RKO (cell line): ENCODE measurements at regions not wholly inside any gene's neighbourhood (a gene's known extent, or its start where the extent isn't known, plus 50 kb on each side); places are given as distances from the start of the nearest gene placed in this dataset.
A peak's percentile ranks its signal among the peaks of the same experiment; 100 is the strongest.

ENCODE experiments used
- DNase-seq: peaks from one replicate; pipeline ENCODE4 v3.0.0-alpha.2; 2016; ENCODE audit warnings: low spot score

- DNase-seq, result peak; percentile 2
Measured at GRCh38 chr14:31965735-31966598, 111.1 kb upstream of the ARHGAP5 start.

DNA sequence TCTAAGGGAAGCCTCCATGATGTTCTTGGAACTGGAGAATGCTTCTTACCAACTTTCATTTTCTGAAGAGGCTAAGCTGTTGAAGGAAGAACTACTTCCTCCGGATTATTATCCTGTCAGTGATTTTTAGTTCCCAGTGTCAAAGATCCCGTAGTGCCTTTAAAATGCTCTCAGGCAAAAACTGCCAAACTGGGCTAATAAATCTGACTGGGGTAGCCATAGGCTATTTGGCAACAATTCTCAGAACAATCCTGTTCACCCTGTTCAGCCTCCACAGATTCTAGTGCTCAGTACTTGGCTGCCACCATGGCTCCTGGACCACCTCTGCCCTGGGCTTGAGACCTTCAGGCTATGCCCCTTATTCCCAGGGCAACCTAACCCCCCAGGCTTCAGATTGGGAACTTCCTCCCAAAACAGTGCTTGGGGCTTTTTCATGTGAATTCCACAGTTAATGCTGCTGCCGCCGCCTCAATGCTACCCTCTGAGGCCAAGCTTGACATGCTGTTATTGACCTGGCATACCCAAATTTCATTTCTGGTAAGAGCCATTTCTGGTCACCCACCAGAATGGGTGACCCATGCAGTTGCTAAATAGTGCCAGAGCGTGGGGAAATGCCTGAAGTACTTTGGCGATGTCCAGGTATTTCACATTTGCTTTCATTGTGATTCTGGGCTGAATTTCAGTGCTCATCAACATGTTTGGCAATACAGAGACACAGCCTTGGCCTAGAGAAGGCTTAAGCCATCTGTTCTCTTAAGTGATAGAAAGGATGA, 110.0 kb upstream of the ARHGAP5 start:
- no peak for DNase-seq

DNA sequence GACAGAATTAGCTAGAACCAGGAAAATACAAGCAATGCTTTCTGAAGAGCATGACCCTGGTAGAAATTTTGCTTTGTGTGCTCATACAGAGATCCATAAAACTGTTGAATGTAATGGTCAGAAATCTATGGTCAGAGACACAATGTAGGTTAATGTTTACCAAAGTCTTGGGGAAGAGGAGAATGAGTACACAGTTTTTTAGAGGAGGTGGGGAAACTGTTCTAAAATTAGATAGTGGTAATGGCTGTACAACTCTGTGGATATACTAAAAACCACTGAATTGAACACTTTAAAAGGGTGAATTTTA, 109.5 kb upstream of the ARHGAP5 start:
- no peak for DNase-seq

- DNase-seq, result no peak
Measured at GRCh38 chr14:31968107-31968810, 108.8 kb upstream of the ARHGAP5 start.

- DNase-seq, result no peak
Measured at GRCh38 chr14:31968956-31969698, 108.0 kb upstream of the ARHGAP5 start.

DNA sequence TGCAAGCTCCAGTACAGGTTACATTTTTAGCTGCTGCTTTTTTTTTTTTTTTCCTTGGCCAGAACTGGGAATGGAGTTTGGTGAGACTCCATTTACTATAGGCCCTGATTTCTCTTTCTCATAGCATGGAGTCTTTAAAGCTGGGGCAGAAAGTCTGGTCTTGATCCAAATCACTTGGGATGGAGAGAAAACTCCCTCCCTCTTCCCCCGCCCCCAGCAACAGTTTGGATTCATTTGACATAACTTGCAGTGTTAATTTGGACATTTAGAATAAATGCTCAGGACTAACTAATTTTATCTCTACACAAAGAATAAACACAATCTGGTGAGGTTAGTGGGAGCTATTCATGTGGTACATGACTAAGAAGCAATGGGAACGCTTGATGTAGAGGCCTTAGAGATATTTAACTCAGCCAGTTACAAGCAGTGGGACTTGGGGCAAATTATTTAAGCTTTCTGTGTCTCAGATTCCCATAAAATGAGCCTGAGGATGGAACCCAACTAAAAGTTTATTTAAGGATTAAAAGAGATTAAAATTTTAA, 107.3 kb upstream of the ARHGAP5 start:
- DNase-seq, result no peak

DNA sequence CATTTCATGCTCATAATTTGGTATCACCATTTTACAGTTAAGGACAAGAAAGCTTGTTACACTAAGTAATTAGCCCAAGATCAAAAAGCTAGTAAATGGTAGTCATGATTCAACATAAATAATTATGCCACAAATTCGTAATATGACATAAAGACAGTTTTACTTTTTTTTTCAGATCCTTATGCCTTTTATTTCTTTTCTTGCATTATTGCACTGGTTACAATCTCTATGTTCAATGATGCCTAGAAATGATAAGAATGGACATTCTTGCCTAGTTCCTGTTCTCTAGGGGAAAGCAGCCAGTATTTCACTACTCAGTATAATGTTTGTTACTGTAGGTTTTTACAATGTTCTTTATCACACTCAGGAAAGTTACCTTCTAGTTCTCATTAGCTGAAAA, 106.4 kb upstream of the ARHGAP5 start:
- no peak for DNase-seq

GRCh38 chr14:31971612-31972011, 105.5 kb upstream of the ARHGAP5 start:
- DNase-seq, result no peak

GRCh38 chr14:31977001-31977556, 100.0 kb upstream of the ARHGAP5 start:
- no peak for DNase-seq

DNA sequence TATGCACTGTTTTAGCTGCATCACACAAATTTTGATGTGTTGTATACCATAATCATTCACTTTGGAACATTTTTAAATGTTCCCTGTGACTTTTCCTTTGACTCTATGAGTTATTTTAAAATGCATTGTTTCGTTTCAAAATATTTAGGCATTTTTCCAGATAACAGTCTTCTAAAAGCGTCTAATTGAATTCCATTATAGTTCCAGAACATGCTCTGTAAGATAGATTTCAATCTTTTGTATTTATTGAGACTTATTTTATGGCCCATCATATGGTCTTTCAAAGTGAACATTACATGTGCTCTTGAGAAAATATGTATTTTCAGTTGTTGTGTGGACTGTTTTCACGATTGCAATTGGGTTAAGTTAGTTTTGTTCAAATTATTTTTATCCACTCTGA, 98.7 kb upstream of the ARHGAP5 start:
- no peak for DNase-seq

DNA sequence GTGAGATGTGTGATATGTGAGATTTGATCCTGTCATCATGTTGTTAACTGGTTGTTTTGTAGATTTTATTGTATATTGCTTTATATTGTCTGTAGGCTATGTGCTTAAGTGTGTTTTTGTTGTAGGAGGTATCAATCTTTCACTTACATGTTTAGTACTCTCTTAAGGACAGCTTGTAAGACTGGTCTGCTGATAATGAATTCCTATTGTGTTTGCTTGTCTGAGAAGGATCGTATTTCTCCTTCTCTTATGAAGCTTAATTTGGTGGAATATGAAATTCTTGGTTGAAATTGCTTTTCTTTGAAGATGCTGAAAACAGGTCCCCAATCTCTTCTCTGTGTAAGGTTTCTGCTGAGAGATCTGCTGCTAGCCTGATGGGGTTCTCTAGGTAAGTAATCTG, 94.5 kb upstream of the ARHGAP5 start:
- no peak for DNase-seq

GRCh38 chr14:31986405-31986804, 90.7 kb upstream of the ARHGAP5 start:
- DNase-seq, result no peak

DNA sequence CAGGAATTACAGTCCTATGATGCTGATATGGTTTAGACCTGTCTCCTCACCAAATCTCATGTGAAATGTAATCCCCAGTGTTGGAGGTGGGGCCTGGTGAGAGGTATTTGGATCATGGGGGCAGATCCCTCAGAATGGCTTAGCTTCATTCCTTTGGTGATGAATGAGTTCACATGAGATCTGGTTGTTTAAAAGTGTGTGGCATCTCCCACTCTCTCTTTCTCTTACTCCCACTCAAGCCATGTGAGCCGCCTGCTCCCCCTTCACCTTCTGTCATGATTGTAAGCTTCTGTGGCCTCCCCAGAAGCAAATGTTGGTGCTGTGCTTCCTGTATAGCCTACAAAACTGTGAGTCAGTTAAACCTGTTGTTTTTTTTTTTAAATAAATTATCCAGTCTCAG, 89.4 kb upstream of the ARHGAP5 start:
- DNase-seq, result no peak

DNA sequence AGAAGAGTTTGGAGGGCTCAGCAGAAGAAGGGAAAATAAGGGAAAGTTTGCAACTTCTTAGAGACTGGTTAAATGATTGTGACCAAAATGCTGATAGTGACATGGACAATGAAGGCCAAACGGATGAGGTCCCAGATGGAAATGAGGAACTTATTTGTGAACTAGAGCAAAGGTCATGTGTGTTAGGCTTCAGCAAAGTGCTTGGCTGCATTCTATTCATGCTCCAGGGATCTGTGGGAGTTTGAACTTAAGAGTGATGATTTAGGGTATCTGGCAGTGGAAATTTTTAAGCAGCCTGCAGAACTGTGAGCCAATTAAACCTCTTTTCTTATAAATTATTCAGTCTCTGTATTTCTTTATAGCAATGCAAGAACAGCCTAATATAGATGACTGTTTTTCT, 88.9 kb upstream of the ARHGAP5 start:
- DNase-seq, result no peak

DNA sequence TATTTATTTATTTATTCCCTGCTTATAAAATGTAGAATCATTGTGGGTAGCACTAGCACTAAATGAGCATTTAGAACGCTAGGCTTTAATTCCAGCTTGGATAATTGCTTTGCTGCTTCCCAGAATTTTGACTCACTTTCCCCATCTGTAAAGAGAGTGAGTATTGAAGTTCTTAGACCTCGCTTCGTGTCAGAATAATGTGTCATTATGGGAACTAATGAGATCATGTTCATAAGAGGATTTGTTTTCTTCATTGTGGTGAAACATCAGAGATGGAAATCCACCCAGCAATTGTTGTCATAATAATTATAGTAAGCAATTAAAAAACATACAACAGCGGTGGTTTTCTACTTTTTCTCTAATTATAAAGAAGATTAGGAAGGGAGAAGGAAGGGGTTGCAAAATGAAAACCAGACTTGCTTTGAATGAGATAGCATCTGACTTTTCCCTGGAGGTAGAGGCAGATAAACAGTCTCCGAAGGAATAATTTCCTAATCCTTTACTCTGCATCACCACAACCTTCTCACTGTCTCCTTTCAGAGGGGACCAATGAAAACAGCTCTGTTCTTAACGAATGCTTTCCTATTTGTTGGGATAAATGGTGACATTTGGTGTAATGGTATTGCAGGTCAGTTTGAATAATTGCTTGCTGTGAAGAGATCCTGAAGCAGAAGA, 86.8 kb upstream of the ARHGAP5 start:
- no peak for DNase-seq

DNA sequence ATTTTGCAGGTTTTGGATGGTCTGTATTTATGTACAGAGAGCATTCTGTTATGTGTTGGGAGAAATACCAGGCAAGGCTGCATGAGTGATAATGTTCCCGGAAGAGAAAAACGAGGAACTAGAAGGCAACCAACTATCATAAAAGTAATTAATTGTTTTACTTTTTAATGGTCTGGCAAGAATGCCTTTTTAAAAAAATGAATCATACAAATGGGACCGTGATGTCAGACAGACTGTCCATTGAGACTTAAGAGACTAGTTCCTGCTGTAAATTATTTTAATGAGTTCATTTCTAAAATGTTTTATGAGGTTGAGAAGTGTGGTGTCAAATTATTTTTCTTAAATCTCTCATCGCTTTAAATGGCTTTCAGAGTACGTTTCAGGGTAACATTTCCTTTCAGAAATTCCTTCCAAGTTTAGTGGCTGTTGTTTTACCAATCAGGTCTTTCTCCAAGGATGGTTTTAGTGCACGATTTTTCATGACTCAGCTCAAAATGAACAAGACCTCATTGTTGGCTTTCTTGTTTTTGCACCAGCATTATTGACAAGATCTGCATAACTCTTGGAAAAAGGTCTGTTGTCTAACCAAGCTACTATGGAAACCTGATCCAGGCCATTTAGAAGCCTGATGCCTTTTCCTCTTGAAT, 86.1 kb upstream of the ARHGAP5 start:
- no peak for DNase-seq

GRCh38 chr14:31992011-31992447, 85.1 kb upstream of the ARHGAP5 start:
- peak; percentile 8 for DNase-seq

GRCh38 chr14:31993521-31993951, 83.6 kb upstream of the ARHGAP5 start:
- no peak for DNase-seq

GRCh38 chr14:31994391-31995033, 82.6 kb upstream of the ARHGAP5 start:
- no peak for DNase-seq

DNA sequence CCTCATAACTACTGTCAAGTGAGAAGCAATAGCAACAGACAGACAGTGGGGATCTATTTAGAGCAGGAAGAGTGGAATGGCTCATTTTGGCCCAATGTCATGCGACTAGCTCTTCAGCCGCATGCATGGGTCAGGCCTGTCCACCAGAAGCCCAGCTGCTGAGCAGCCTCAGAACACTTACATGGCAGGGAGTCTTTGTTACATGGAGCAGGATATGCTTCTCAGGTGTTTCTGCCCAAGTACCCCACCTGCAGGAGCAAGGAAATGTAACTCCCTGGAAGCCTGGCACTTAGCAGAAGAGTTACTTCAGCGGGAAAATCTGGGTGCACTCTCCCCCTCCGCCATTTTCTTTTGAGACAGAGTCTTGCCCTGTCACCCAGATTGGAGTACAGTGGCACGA, 73.5 kb upstream of the ARHGAP5 start:
- DNase-seq, result no peak
